Activated CD8-positive, alpha-beta T cell treated with anti-CD3 and anti-CD28 coated beads for 36 hours (primary cell): ENCODE measurements at regions not wholly inside any gene's neighbourhood (a gene's known extent, or its start where the extent isn't known, plus 50 kb on each side); places are given as distances from the start of the nearest gene placed in this dataset.
"Not testable (repeated sequence)": the region's sequence is repeated elsewhere in the genome, so short reads cannot be mapped to it uniquely, and the experiment has no call there.

Source experiments
- ATAC-seq: fragments of 200-7000 bp; cut with Tn5 transposase; one replicate; pipeline ENCODE4 v1.10.0; 2021; ENCODE audit warnings: mild to moderate bottlenecking, moderate library complexity
- CTCF ChIA-PET: fragments of 350-600 bp; sonication (Branson Sonifier 250); formaldehyde crosslinking; loops from one replicate; lab custom pipeline; 2021; ENCODE audit warnings: antibody characterized with exemption; lab: Charles Lee
- POLR2A ChIA-PET: fragments of 350-600 bp; sonication (Branson Sonifier 250); formaldehyde crosslinking; loops from one replicate; lab custom pipeline; 2021; ENCODE audit warnings: antibody characterized with exemption; lab: Charles Lee
- DNase-seq: peaks from one replicate; pipeline ENCODE4 v3.0.0-alpha.2; 2020
- H3K27ac Mint-ChIP-seq: one replicate; pipeline ENCODE4 v1.8.0; 2021; ENCODE audit warnings: mild to moderate bottlenecking, mixed read lengths
- H3K27me3 Mint-ChIP-seq: one replicate; pipeline ENCODE4 v1.8.0; 2021; ENCODE audit warnings: mixed read lengths
- H3K36me3 Mint-ChIP-seq: one replicate; pipeline ENCODE4 v1.8.0; 2021; ENCODE audit warnings: low read depth, mixed read lengths
- H3K4me1 Mint-ChIP-seq: one replicate; pipeline ENCODE4 v1.8.0; 2021; ENCODE audit warnings: low read depth, mixed read lengths
- H3K4me3 Mint-ChIP-seq: one replicate; pipeline ENCODE4 v1.8.0; 2021; ENCODE audit warnings: mild to moderate bottlenecking, moderate library complexity, mixed read lengths
- H3K9me3 Mint-ChIP-seq: one replicate; pipeline ENCODE4 v1.8.0; 2021; ENCODE audit warnings: mixed read lengths
- CTCF ChIP-seq: fragments of 200-600 bp; IDR thresholded peaks from one replicate; pipeline ENCODE4 v1.8.0; 2022; ENCODE audit warnings: antibody characterized with exemption, mild to moderate bottlenecking
- intact Hi-C: fragments of 100-400 bp; cut with micrococcal nuclease; formaldehyde crosslinking; loops from one replicate; pipeline ENCODE4 v1.10.0; 2022

- CTCF ChIA-PET, result no interaction called here
- no peak for TF ChIP-seq CTCF
- H3K27me3 Mint-ChIP-seq, result peaks cover 5% of the 10 kb centered on the region
- H3K27ac Mint-ChIP-seq, result no peak overlapping the region
- no peaks in the 10 kb centered on the region for H3K4me1 Mint-ChIP-seq
- no peak overlapping the region for H3K4me3 Mint-ChIP-seq
- H3K9me3 Mint-ChIP-seq, result no peaks in the 10 kb centered on the region
- DNase-seq (no peak), ATAC-seq (no peak)
- H3K36me3 Mint-ChIP-seq, result no peaks in the 10 kb centered on the region
- POLR2A ChIA-PET, result no interaction called here
- intact Hi-C loops, result no loop called here
Observed at GRCh38 chr5:122656160-122656559, 118.7 kb upstream of the SNX2 start.

GRCh38 chr5:122656577-122656976 is 118.3 kb upstream of the SNX2 start:
- DNase-seq, result no peak
- Mint-ChIP-seq H3K9me3 (no peaks in the 10 kb centered on the region), H3K4me3 (no peak overlapping the region), H3K27ac (no peak overlapping the region), H3K36me3 (no peaks in the 10 kb centered on the region), H3K4me1 (no peaks in the 10 kb centered on the region), H3K27me3 (peaks cover 5% of the 10 kb centered on the region)
- no peak for TF ChIP-seq CTCF
- intact Hi-C loops, result no loop called here
- no peak for ATAC-seq
- ChIA-PET POLR2A (no interaction called here), CTCF (no interaction called here)

- Mint-ChIP-seq H3K27ac (no peak overlapping the region), H3K9me3 (peaks cover 2% of the 10 kb centered on the region), H3K4me3 (no peak overlapping the region), H3K4me1 (no peaks in the 10 kb centered on the region), H3K27me3 (peaks cover 4% of the 10 kb centered on the region), H3K36me3 (no peaks in the 10 kb centered on the region)
- ChIA-PET CTCF (no interaction called here), POLR2A (no interaction called here)
- DNase-seq, result no peak
- ATAC-seq, result no peak
- no peak for TF ChIP-seq CTCF
- intact Hi-C loops, result no loop called here
Observed at GRCh38 chr5:122661496-122662180, 113.2 kb upstream of the SNX2 start.

- H3K9me3 Mint-ChIP-seq, result peaks cover 4% of the 10 kb centered on the region
- H3K4me1 Mint-ChIP-seq, result no peaks in the 10 kb centered on the region
- intact Hi-C loops, result no loop called here
- no peaks in the 10 kb centered on the region for H3K27me3 Mint-ChIP-seq
- ChIA-PET POLR2A (no interaction called here), CTCF (no interaction called here)
- no peak for ATAC-seq
- no peak overlapping the region for H3K27ac Mint-ChIP-seq
- no peaks in the 10 kb centered on the region for H3K36me3 Mint-ChIP-seq
- no peak for DNase-seq
- no peak overlapping the region for H3K4me3 Mint-ChIP-seq
- no peak for TF ChIP-seq CTCF
Observed at GRCh38 chr5:122665051-122665450, 109.8 kb upstream of the SNX2 start.

- ATAC-seq (no peak), DNase-seq (no peak)
- intact Hi-C loops, result no loop called here
- Mint-ChIP-seq H3K27me3 (peaks cover 5% of the 10 kb centered on the region), H3K27ac (no peak overlapping the region), H3K4me1 (no peaks in the 10 kb centered on the region), H3K4me3 (no peak overlapping the region), H3K9me3 (peaks cover 2% of the 10 kb centered on the region), H3K36me3 (no peaks in the 10 kb centered on the region)
- POLR2A ChIA-PET, result no interaction called here
- CTCF ChIA-PET, result no interaction called here
- no peak for TF ChIP-seq CTCF
Observed at GRCh38 chr5:122668552-122668951, 106.3 kb upstream of the SNX2 start.

GRCh38 chr5:122669709-122670108 is 105.2 kb upstream of the SNX2 start:
- H3K4me1 Mint-ChIP-seq, intact Hi-C loops, H3K27ac Mint-ChIP-seq, DNase-seq, POLR2A ChIA-PET, H3K9me3 Mint-ChIP-seq, H3K36me3 Mint-ChIP-seq, H3K4me3 Mint-ChIP-seq, H3K27me3 Mint-ChIP-seq, CTCF ChIA-PET, ATAC-seq: not testable (repeated sequence)
